ENCODE measurements at regions not wholly inside any gene's neighbourhood (a gene's known extent, or its start where the extent isn't known, plus 50 kb on each side); places are given as distances from the start of the nearest gene placed in this dataset.

- no peaks in the 10 kb centered on the region for H3K36me3 ChIP-seq (ENCODE audit: control insufficient read depth, insufficient read depth, low read length)
- BruUV-seq (replicated peaks): no TSS peak
- no peaks in the 10 kb centered on the region for H4K20me1 ChIP-seq (ENCODE audit: insufficient read depth, low read length)
- no peak overlapping the region for H4K5ac ChIP-seq (ENCODE audit: low read depth, low read length)
- no peak overlapping the region for H4K91ac ChIP-seq (ENCODE audit: insufficient read depth, low read depth, low read length)
- TF ChIP-seq MAZ (IDR thresholded peaks at IDR 0.05; ENCODE audit: borderline replicate concordance, low read depth, low read length) (no peak), RAD21 (IDR thresholded peaks at IDR 0.05; ENCODE audit: low read length) (no peak), CTCF (conservative IDR thresholded peaks at IDR 0.05; ENCODE audit: low read depth, low read length) (no peak), BHLHE40 (IDR thresholded peaks at IDR 0.05; ENCODE audit: low read depth, low read length) (no peak), USF2 (IDR thresholded peaks at IDR 0.05; ENCODE audit: low read depth, low read length) (no peak), MXI1 (IDR thresholded peaks at IDR 0.05; ENCODE audit: borderline replicate concordance, low read depth, low read length) (no peak), POLR2A (IDR thresholded peaks at IDR 0.05; ENCODE audit: low read depth, low read length) (no peak), NFE2L2 (IDR thresholded peaks at IDR 0.05; ENCODE audit: low read depth, low read length) (no peak)
- no peak overlapping the region for H3K27ac ChIP-seq (ENCODE audit: insufficient read depth, low read length)
- no peak for DNase-seq
- H2AFZ ChIP-seq (replicated peaks; ENCODE audit: low read length, poor library complexity): no peak overlapping the region
- H3K4me2 ChIP-seq (ENCODE audit: low read depth, low read length): no peak overlapping the region
- in situ Hi-C loops (cut with MboI; ENCODE audit: low sequenced_read_pairs) (no loop called here), dilution Hi-C loops (cut with HindIII; ENCODE audit: low sequenced_read_pairs, unreplicated experiment) (no loop called here), intact Hi-C loops (cut with micrococcal nuclease) (no loop called here)
- no peak overlapping the region for H2BK15ac ChIP-seq (ENCODE audit: low read depth, low read length)
- peaks cover 20% of the 10 kb centered on the region for H3K9me3 ChIP-seq (ENCODE audit: control insufficient read depth, insufficient read depth, low read length)
- ChIA-PET CTCF (no interaction called here), POLR2A (ENCODE audit: unreplicated experiment) (no interaction called here)
- H3K9ac ChIP-seq (ENCODE audit: low read depth, low read length): no peak overlapping the region
- H3K9me1 ChIP-seq (ENCODE audit: insufficient read depth, low read length): no peaks in the 10 kb centered on the region
- H3K27me3 ChIP-seq (ENCODE audit: control insufficient read depth, insufficient read depth, low read length): no peaks in the 10 kb centered on the region
- H4K8ac ChIP-seq (ENCODE audit: low read depth in 2 of 2, low read length in 2 of 2): no peak overlapping the region
- H3K79me1 ChIP-seq (ENCODE audit: low read depth in 1 of 2, low read length in 2 of 2): no peaks in the 10 kb centered on the region
- no peak overlapping the region for H3K14ac ChIP-seq (replicated peaks; ENCODE audit: low read depth, low read length)
- ATAC-seq (ENCODE audit: low read depth): no peak
- H2AK5ac ChIP-seq (ENCODE audit: low read depth, low read length): no peak overlapping the region
- no peak overlapping the region for H2BK20ac ChIP-seq (ENCODE audit: low read depth, low read length)
- no peak overlapping the region for H3K23ac ChIP-seq (ENCODE audit: low read depth, low read length)
- WGBS, 2 experiments (ENCODE audit: extremely low coverage in 2 of 2, insufficient read length in 1 of 2): no CpG with 5 or more reads among the region's 13 CpGs
- H2BK120ac ChIP-seq (ENCODE audit: low read depth, low read length): no peak overlapping the region
- H3K56ac ChIP-seq (ENCODE audit: extremely low read depth, insufficient read depth, low read length): no peak overlapping the region
- H3K18ac ChIP-seq (ENCODE audit: low read depth, low read length): no peak overlapping the region
- H3K4me1 ChIP-seq (ENCODE audit: control insufficient read depth, insufficient read depth, low read length): no peaks in the 10 kb centered on the region
- H3K4ac ChIP-seq (ENCODE audit: low read depth, low read length): no peak overlapping the region
- H3K4me3 ChIP-seq (ENCODE audit: insufficient read depth, low read depth, low read length): no peak overlapping the region
- no peak overlapping the region for H2AK9ac ChIP-seq (replicated peaks; ENCODE audit: low read depth, low read length, poor library complexity)
- H2BK5ac ChIP-seq (ENCODE audit: low read depth, low read length, poor library complexity, severe bottlenecking): no peak overlapping the region
Measured at GRCh38 chr16:5736209-5736930, 638.8 kb upstream of the EEF2KMT start.
